ENCODE measurements at regions not wholly inside any gene's neighbourhood (a gene's known extent, or its start where the extent isn't known, plus 50 kb on each side); places are given as distances from the start of the nearest gene placed in this dataset.

DNA sequence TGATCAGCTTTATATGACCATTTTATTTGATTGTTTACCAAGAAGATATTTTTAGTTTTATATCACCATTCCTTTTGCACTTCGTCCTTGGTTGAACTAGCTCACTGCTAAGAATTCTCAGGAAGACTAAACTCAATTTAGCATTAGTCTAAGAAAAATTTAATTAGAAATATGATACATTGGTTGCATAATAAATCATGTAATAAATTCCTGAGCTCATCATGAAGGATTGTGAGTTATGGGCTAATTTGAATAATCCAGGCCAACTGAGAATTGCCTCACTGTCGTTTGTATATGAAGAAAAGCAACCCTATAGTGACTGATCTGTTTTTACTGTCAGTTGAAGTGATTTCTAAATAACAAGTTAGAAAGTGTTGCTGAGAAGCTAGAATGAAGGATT is 725.5 kb downstream of the DNAJB9 start:
- no peak for DNase-seq (ENCODE audit: low spot score)

DNA sequence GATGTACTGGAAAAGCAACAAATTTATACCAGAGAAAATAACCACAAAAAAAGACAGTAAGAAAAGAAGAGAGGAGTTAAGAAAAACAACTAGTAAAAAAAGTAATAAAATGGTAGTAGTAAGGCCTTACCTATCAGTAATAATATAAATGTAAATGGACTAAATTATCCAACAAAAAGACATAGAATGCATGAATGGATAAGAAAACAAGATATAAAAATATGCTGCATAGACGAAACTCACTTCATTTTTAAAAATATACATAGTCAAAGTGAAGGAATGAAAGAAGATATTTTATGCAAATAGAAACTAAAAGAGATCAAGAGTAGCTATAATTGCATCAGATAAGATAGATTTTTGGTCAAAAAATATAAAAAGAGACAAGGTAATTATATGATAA is 739.1 kb downstream of the DNAJB9 start:
- DNase-seq (ENCODE audit: low spot score) = no peak

DNA sequence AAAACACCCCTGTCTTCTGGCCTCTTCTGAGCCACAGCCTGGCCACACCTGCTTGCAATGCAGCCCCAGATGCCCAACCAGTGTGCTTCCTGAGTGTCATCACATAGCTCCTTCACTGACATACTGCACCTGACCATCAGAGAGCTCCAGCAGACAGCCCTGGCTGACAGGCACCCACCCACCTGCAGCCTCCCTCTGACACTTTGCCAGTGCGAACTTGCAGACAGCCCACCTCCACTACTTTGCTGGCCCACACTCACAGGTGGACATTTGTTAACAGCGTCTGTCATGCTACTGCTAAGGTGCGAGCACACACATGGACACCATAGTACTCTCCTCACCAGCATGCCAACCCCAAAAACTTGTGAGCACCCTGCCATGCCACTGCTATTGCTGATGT is 740.1 kb downstream of the DNAJB9 start:
- DNase-seq (ENCODE audit: low spot score) = no peak

DNA sequence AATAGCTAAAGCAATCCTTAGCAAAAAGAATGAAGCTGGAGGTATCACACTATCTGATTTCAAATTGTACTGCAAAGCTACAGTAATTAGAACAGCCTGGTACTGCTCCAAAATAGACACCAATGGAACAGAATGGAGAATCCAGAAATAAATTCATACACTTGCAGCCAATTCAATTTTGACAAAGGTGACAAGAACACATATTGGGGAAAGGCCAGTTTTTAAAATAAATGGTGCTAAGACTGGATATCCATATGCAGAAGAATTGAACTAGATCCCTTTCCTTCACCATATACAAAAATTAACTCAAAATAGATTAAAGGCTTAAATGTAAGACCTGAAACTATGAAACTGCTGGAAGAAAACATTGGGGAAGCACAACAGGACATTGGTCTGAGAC is 748.5 kb downstream of the DNAJB9 start:
- DNase-seq (ENCODE audit: low spot score) = no peak

DNA sequence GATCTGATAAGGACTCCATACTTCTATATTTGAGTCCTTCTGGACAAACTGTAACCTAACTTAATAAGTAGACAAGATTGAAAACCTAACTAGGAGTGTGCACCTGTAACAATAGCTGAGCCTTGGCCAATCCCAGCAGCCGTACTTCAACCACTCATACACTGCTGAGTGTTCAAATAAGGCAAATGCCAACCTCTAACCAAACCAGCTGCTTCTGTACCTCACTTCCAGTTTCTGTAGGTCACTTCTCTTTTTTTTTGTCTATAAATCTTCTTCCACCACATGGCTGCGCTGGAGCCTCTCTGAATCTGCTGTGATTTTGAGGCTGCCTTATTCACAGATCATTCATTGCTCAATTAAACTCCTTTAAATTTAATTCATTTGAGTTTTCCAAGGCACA is 753.2 kb downstream of the DNAJB9 start:
- no peak for DNase-seq (ENCODE audit: low spot score)

DNA sequence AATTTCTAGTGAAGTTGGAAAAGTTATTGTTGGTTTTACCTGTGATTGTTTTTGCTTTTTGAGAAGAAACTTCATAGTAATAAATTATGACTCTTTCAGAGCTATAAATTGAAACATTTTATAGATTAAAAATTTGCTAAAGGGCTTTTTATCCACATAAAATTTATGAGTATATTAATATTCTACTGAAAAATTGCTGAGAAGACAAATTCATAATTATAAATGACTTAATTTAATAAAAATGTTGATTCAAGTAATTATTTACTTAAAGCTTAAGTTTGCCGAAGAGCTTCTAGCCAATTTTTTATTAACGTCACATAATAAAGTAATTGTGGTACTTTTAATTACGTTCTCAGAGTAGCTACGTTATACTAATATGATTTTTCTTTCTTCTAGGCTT is 761.7 kb downstream of the DNAJB9 start:
- DNase-seq (ENCODE audit: low spot score) = no peak

DNA sequence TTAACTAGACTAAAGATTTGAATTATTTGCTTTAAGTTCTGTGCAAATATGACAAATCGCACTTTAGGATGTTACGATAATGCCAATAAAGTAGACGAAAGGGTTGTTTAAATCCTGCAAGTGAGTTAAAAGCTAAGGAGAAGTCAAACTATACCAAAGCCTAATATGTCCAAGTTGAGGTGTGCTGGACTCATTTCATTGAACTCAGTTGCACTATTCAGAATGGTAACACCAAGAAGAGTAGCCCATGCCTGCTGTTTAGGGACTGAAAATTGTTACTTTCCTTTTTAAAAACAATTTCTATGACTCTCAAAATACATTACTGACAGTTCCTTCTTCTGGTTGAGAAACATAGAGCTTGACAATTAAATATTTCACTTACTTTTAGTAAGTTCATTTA is 766.3 kb downstream of the DNAJB9 start:
- DNase-seq (ENCODE audit: low spot score) = no peak

DNA sequence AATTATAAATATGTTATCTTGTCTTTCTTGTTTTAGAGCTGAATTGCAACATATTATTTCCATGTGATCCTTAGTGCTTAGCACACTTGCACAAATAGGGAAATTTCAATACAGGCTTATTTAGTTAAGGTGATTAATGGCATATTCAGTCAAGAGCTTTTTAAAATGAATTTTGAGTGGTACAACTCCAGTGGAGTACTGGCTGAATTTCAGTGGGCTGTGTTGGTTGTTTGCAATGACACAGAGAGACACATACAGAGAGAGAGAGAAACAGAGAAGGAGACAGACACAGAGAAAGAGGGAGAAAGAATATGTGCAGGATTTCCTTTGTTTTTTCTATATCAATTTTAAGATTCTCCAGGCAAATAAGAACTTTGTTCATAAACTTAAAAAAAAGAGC is 766.9 kb downstream of the DNAJB9 start:
- no peak for DNase-seq (ENCODE audit: low spot score)

DNA sequence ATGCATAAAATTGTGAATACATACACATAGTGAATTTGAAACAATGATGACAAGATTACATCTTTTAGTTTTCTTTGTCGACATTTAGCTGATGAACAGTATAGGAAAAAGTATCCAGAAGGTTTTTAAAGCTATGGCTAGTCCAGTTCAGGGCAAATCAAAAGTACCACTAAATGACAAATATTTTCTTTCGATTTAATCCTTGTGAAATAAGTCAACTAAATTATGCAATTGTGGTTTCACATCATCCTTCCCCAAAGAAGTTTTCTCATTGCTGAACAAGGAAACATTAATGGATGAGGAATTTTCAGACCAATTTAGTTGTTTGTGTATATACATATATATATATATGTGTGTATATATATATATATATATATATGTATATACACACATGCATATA is 774.0 kb downstream of the DNAJB9 start:
- no peak for DNase-seq (ENCODE audit: low spot score)

DNA sequence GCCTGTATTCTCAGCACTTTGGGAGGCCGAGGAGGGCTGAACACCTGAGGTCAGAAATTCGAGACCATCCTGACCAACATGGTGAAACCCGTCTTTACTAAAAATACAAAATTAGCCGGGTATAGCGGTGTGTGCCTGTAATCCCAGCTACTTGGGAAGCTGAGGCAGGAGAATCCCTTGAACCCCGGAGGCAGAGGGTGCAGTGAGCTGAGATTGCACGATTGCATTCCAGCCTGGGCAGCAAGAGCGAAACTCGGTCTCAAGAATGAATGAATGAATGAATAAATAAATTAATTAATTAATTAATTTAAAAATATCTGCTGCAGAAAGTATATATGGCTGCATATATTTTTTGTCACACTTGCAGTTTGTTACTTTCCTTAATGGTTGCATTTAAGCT is 781.8 kb downstream of the DNAJB9 start:
- no peak for DNase-seq (ENCODE audit: low spot score)

DNA sequence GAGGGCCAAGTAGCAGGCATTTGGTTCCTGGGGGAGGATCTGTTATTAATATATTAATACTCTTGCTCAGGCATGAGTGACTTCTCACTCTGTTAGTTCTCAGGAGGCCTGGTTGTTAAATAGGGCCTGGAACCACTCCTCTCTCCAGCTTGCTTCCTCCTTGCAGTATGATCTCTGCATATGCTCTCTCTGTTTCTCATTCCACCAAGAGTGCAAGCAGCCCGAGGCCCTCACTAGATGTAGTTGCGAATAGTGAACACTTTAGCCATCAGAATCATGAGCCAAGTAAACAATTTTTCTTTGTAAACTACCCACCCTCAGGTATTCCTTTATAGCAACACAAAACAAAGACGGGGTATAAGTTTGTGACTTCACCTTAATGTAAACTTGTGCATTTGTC is 784.3 kb downstream of the DNAJB9 start:
- no peak for DNase-seq (ENCODE audit: low spot score)

DNA sequence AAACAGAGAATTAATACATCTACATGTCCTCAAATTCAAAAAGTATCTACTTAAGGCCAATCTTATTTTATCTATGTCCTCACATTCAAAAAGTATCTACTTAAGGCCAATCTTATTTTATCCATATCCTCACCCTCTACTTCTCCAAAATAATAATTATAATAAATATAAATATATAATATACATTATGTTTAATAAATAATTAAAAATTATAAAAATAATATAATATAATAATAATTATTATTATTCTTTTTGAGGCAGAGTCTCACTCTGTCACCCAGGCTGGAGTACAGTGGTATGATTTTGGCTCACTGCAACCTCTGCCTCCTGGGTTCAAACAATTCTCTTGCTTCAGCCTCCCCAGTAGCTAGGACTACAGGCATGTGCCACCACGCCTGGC is 784.9 kb downstream of the DNAJB9 start:
- no peak for DNase-seq (ENCODE audit: low spot score)

DNA sequence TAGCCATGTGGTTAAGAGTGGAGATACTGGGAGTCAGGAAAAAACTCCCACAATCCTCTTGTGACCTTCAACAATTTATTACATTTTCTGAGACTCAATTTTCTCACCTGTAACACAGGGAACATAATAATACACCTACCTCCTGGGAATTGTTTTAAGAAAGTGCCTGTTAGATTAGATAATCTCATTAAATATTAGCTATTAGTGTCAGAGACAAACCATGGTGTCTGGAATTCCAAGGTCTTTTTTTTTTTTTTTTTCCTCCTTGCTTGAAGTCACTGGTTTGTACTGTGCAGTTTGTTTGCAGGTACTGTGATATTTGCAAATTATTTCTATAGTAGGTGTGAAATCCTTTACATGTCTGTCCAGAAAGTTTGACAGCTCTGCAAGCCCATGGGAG is 806.1 kb downstream of the DNAJB9 start:
- no peak for DNase-seq (ENCODE audit: low spot score)

DNA sequence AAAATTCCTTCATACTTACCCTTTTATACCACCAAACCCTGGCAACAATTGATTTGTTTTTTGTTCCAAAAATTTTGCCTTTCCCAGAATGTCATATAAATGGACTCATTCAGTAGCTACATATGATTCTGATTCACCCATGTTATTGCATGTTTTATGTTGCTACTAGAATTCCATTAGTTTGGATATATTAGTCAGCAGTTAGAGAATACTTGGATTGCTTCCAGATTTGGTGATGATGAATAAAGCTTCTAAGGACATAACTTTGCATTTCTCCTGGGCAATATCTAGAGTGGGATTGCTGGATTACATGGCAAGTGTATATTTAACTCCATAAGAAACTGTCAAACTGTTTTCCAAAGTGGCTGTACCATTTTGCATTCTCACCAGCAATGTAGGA is 806.9 kb downstream of the DNAJB9 start:
- DNase-seq (ENCODE audit: low spot score) = no peak

DNA sequence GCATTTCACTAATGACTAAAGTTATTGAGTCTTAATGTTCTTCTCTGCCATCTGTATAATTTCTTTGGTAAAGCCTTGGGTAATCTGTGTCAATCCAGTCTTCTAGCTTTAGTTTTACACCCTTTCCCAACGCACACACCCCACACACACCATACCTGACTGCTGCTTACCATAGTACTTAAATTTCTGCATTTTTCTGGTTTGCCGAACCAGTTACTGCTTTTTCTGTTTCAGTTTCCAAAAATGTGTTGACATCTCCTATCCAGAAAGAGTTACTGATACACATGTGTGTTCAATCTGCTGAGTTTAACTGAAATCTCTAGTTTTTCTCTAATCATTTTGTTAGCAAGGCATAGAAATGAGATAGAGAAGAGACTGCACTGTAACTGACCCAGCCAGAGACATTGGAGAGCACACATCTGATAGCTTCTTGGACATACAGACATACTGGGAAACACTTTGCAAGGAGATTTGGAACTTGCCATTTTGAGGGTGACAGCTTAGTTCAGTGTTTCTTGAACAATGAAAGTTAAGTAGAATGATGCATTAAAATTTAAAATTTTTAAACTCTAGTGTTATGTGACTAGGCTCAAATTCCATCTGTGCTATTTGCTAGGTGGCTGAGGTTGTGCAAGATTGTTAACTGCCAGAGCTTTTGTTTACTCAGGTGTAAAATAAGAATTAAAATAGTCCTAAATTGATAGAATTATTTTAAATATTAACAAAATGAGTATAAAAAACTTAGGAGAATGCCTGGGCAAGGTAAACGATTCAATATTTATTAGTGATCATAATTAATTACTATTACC is 807.6 kb downstream of the DNAJB9 start:
- DNase-seq (ENCODE audit: low spot score) = no peak

DNA sequence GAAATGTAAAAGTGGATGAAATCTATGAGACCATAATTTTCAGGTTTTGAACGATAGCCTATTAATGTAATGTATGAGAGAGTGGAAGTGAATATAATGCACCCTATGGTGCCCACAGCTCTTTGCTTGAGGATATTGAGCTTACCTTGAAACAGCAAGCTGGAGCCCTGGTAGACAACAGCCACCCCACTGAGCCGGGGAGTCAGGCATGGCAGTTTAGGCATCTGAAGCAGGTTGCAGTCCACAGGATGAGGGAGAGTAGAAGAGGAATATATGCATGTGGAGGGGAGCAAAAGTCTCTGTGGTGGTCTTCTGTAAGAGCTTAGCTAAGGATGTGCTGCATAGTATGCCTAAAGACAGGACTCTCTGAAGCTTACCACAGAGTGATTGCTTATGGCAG is 817.3 kb downstream of the DNAJB9 start:
- DNase-seq (ENCODE audit: low spot score) = no peak

DNA sequence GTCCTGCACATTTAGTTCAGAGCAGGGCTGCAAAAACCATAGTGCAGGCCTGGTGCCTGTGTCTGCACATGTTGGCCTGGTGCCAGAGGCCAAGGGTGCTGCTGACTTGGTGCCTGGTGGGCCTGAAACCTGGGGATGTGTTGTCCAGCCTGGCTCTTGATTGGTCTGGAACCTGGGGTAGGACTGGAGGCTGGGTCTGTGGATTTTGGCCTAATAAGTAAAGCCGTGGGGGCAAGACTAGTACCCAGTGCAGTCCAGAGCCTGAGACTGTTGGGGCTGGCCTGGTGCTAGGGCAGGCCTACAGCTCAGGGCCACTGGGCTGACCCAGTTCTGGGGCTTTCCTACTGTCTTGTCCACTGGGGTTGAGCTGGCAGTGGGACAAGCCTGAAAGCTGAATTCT is 817.9 kb downstream of the DNAJB9 start:
- DNase-seq (ENCODE audit: low spot score) = no peak

DNA sequence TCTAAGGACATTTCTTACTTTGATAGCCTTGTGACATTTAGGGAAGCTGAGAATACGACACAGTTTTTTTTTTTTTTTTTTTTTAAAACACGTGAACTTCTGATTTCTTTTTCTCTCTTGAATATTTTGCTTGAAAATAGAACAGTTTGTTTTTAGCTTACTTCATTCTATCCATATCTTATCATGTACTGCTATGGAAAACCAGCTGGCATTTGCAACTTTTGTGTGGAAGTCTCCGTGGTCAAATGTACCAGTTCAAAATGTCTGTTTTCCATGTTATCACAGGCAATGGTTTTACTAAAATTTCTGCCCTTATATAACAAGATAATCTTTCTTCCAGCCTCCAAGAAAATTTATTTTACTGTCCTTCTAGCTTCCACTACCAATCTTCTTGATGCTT is 821.6 kb downstream of the DNAJB9 start:
- no peak for DNase-seq (ENCODE audit: low spot score)

DNA sequence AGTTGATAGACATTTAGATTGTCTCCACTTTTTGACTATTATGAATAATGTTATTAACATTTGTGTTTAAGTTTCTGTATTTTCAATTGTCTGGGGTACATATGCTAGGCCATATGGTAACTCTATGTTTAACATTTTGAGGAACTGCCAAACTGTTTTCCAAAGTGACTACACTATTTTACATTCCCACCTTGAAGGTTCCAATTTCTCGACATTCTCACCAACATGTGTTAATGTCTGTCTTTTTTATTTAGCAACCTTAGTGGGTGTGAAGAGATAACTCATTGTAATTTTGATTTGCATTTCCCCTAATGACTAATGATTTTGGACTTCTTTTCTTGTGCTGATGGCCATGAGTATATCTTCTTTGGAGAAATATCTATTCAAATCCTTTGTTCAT is 832.4 kb downstream of the DNAJB9 start:
- DNase-seq (ENCODE audit: low spot score) = no peak

DNA sequence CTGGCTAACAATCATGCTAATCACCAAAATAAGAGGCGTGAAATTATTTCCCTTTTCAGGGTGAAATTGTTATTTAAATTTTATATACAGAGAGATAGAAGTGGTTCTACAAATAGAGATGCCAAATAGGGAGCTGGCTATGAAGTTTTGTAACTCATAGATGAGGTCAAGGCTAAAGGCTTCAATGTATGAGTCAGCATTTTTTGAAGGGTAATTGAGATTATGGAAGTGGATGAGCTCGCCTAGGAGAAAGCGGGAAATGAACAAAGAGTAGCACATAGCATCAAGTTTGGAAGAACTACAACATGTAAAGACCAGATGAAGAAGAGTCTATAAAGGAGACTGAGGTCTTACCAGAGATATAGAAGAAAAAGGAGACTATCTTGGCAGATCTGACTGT is 838.1 kb downstream of the DNAJB9 start:
- DNase-seq (ENCODE audit: low spot score) = no peak

DNA sequence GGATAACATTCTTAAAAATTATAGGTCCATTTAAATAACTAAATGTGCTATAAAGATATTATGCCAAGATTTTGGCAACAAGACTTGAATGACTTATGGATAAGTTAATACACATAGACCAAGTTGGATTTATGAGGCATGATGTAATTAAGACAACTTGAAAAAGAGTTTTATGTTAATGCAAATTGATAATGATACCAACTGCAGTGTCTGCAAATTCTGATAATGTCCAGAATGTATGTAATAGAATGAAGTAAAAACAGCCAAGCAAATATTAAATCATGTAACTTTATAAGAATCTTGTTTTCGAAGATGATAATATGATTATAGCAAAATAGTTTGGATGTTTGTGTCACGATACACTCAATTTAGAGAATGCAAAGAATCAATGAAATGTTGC is 868.3 kb downstream of the DNAJB9 start:
- DNase-seq (ENCODE audit: low spot score) = no peak

DNA sequence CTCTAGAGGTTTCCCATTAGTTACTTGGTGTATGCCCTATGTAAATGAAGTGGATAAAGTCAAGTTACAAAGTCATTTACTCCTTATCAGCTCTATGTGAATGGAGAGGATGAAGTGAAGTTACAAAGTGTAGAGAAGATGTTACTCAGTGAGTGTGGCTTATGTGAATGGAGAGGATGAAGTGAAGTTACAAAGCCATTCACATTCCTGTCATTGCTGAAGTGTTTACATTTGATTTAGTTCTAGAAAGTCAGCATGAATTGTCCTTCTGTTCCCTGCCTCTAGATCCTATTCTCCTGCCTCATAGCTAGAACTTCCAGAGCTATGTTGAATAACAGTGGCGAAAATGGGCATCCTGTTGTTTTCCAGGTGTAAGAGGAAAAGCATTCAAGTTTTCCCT is 880.1 kb downstream of the DNAJB9 start:
- DNase-seq (ENCODE audit: low spot score) = no peak

DNA sequence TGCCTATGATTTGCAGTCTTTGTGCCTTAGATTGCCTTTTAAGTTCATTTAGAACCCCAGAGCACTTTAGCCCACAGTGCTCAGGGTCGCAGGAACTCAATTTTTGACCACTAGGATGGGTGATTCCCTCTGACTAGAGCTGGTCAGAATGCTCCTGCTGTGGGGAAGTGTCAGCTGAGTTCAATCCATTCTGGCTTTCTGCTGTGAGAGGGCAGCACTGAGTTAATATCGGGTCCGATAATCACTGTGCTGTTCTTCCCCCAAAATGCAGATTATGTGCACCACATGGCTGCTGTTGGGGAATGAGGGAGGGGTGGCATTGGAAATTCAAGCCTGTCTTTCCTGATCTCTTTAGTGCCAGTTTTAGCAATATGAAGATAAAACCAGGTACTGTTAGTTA is 886.4 kb downstream of the DNAJB9 start:
- no peak for DNase-seq (ENCODE audit: low spot score)

DNA sequence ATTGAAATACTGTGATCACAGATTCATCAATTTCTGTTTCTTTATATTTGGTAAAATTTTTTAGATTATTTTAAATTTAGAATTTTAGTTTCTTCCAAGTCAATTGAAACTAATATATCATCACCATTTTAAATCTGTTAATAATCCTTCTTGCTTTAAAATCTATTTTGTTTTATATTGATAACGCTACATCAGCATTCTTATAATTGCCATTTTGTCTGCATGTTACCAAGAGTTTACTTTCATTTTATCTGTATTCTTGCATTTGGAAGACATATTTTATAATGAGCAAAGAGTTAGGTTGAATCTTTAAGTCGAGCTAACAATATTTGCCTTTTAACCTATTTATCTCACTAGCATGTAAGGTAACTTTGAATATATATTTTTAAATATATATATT is 890.6 kb downstream of the DNAJB9 start:
- DNase-seq (ENCODE audit: low spot score) = no peak

Data from mucosa of gallbladder (tissue), 1 donor.